H54 (cell line): ENCODE measurements at regions not wholly inside any gene's neighbourhood (a gene's known extent, or its start where the extent isn't known, plus 50 kb on each side); places are given as distances from the start of the nearest gene placed in this dataset.
A peak's percentile ranks its signal among the peaks of the same experiment; 100 is the strongest.

ENCODE experiments used
- DNase-seq: peaks from one replicate; pipeline ENCODE4 v3.0.0; 2011; ENCODE audit warnings: low spot score, mixed read lengths; ENCODE audit not compliant: insufficient read length
- FAIRE-seq: peaks from 3 replicates; lab custom pipeline; 2011; peaks lifted over from hg19 to GRCh38; lab: Jason Lieb, UNC
- POLR2A ChIP-seq: IDR thresholded peaks from 2 replicates; pipeline ENCODE4 v1.6.1; 2011; ENCODE audit warnings: low read depth, mild to moderate bottlenecking, low read length

- DNase-seq (no peak), FAIRE-seq (no peak)
- TF ChIP-seq POLR2A = no peak
Observed at GRCh38 chr12:88300931-88301330, 158.8 kb downstream of the TMTC3 start.

GRCh38 chr12:88303335-88303734 is 161.2 kb downstream of the TMTC3 start:
- FAIRE-seq (no peak), DNase-seq (no peak)
- TF ChIP-seq POLR2A = no peak

GRCh38 chr12:88305254-88305890 is 163.3 kb downstream of the TMTC3 start:
- FAIRE-seq (no peak), DNase-seq (no peak)
- no peak for TF ChIP-seq POLR2A

DNA sequence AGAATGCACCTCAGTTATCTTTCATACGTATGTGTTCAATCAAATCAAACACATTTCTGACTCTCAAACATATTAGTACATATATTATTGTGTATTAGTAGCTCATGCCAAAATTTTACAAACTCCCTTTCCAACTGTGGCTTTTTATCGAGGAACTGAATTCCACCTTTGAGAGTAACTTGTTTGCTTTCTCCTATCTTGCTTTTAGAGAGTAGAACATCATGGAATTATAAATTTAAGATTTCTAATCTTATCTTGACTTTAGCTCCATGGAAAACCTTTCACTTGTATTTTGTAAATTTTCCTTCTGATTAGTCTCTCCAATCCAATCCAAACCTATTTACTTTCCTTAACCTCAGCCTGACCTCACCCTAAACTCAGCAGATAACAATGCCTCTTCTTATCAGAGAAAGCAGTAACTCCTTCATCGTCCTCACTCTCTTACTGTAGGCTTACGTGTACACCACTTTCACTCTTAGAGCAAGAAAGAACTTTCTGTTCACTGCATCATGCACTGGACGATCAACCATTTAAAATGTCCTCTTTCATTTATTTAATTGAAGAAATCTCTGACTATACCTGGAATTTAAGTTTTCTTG is 164.5 kb downstream of the TMTC3 start:
- no peak for FAIRE-seq
- no peak for DNase-seq
- TF ChIP-seq POLR2A = no peak

GRCh38 chr12:88307961-88308360 is 165.9 kb downstream of the TMTC3 start:
- no peak for DNase-seq
- peak; percentile 65 for FAIRE-seq
- TF ChIP-seq POLR2A = no peak

- DNase-seq = no peak
- peak; percentile 74 for FAIRE-seq
- no peak for TF ChIP-seq POLR2A
Observed at GRCh38 chr12:88308825-88309224, 166.7 kb downstream of the TMTC3 start.

GRCh38 chr12:88309546-88309945 is 167.4 kb downstream of the TMTC3 start:
- no peak for TF ChIP-seq POLR2A
- DNase-seq = no peak
- FAIRE-seq = peak; percentile 70

DNA sequence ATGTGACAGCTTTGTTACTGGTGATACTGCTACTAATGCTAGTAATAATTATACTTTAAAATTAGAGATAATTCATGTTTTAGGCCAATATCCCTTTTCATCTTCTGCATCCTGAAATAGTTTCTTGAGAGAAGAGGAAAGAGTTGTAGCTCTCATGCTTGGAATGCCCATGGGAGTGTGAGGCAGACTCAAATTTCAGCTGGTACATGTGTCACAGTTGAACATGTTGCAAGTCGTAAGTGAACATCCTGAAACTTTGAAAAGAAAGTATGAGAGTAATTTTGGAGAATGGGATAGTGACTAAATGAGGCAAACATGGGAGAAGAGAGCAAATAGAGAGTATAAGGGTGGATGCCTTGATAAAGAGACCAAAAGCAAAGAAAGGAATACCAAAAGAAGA is 168.0 kb downstream of the TMTC3 start:
- DNase-seq = no peak
- no peak for TF ChIP-seq POLR2A
- no peak for FAIRE-seq

DNA sequence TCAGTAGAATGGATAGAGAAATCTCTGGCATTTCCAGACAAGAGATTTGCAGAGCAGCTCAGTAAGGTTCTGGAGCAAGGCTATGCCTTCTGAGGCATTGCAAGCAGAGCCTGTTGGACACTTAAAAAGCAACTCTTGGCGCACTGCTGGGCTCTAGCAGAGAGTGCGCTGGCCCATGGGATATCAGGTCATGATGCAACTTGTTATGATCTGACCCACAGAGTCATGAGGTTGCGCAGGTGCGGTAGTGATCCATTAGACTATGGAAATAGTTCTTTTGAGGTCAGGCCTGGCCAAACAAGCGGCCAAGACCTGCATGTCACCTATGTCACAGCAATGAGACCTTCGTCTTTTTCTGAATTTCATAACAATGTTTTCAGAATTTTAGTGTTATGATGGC is 168.6 kb downstream of the TMTC3 start:
- peak; percentile 69 for FAIRE-seq
- no peak for TF ChIP-seq POLR2A
- no peak for DNase-seq

- no peak for DNase-seq
- no peak for TF ChIP-seq POLR2A
- FAIRE-seq = no peak
Observed at GRCh38 chr12:88313554-88313953, 171.4 kb downstream of the TMTC3 start.

GRCh38 chr12:88314706-88315105 is 172.6 kb downstream of the TMTC3 start:
- DNase-seq (no peak), FAIRE-seq (no peak)
- no peak for TF ChIP-seq POLR2A

- TF ChIP-seq POLR2A = no peak
- FAIRE-seq (no peak), DNase-seq (no peak)
Observed at GRCh38 chr12:88318726-88319125, 176.6 kb downstream of the TMTC3 start.

DNA sequence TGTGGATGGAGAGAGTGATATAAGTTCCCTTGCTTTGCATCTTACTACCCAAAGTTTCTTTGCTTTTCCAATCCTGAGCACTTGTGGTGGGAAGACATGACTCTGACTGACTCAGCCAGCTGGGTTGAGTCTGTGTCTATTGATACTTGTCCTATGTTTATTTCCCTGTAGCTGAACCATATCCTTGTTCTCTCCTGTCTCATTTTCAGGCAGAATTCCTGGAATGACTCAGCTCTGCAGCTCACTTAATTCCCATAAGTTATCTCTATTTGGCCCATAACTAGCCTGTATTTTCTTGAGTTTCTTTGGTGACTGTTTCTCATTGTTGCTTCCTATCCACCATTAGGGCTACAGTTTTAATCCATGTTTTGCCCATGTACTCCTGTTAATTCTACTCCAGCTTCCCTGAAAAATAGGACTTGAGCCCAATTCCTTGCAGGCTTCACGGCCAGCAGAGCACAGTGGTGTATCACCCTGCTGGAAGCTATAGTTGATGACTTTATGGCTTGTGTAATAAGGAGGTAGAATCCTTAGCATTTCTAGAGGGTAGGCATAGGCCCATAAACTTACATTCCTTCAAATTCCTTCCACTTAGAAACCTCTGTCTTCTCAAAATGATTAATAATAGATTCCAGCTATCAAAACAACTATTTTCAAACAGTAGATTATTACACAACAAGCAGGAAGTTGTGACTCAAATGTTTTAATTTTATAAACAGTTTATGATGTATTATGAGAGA is 183.1 kb downstream of the TMTC3 start:
- peak; percentile 19 for DNase-seq
- TF ChIP-seq POLR2A = no peak
- FAIRE-seq = peak; percentile 99

- DNase-seq = no peak
- FAIRE-seq = no peak
Observed at GRCh38 chr12:88325816-88326189, 183.7 kb downstream of the TMTC3 start.

More at GRCh38 chr12:88325816-88326189, 183.7 kb downstream of the TMTC3 start:
- TF ChIP-seq POLR2A = no peak
